GM23338 (cell line): ENCODE measurements at regions not wholly inside any gene's neighbourhood (a gene's known extent, or its start where the extent isn't known, plus 50 kb on each side); places are given as distances from the start of the nearest gene placed in this dataset.

Source experiments
- EZH2phosphoT487 ChIP-seq: fragments of 200-600 bp; sonication (generic); IDR thresholded peaks from one replicate; pipeline ENCODE4 v1.8.1; 2018; ENCODE audit warnings: antibody characterized with exemption; ENCODE audit not compliant: unreplicated experiment
- TF ChIP-seq, protein P1 (sequence below), 2 experiments: fragments of 200-600 bp in 1 of 2; sonication (generic) in 1 of 2; conservative IDR thresholded peaks; 2 replicates each; pipeline versions ENCODE4 v1.5.1 to v1.6.1; 2016 to 2017; ENCODE audit warnings: antibody characterized with exemption in 2 of 2, low read depth in 2 of 2, mild to moderate bottlenecking in 2 of 2, moderate library complexity in 1 of 2
- TF ChIP-seq, protein P2 (sequence below): IDR thresholded peaks from one replicate; pipeline ENCODE4 v1.6.1; 2018; ENCODE audit warnings: antibody characterized with exemption; ENCODE audit not compliant: unreplicated experiment

DNA sequence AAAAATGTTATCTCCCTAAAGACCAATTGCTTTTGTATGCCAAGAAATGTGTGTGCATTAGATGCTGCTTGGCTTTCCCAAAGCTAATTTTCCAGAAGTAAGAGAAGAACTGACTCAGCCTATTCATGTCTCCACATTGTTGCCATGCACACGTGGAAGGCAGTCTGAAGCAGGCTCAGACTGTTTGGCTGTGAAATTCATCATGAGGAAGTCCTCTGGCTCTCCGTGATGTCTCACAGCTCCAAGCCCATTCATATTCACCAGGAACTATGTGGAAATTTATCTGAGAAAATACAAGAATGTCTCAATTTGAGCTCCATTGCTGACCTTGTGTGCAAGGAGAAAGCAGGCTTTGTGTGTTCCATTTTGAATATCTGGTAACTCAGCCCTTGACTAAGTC, 1022.2 kb upstream of the GJE1 start:
- TF ChIP-seq, protein P1, sequence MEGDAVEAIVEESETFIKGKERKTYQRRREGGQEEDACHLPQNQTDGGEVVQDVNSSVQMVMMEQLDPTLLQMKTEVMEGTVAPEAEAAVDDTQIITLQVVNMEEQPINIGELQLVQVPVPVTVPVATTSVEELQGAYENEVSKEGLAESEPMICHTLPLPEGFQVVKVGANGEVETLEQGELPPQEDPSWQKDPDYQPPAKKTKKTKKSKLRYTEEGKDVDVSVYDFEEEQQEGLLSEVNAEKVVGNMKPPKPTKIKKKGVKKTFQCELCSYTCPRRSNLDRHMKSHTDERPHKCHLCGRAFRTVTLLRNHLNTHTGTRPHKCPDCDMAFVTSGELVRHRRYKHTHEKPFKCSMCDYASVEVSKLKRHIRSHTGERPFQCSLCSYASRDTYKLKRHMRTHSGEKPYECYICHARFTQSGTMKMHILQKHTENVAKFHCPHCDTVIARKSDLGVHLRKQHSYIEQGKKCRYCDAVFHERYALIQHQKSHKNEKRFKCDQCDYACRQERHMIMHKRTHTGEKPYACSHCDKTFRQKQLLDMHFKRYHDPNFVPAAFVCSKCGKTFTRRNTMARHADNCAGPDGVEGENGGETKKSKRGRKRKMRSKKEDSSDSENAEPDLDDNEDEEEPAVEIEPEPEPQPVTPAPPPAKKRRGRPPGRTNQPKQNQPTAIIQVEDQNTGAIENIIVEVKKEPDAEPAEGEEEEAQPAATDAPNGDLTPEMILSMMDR (conservative IDR thresholded peaks at IDR 0.05; ENCODE audit: low read depth in 2 of 2), result no peak
- TF ChIP-seq, protein P2, sequence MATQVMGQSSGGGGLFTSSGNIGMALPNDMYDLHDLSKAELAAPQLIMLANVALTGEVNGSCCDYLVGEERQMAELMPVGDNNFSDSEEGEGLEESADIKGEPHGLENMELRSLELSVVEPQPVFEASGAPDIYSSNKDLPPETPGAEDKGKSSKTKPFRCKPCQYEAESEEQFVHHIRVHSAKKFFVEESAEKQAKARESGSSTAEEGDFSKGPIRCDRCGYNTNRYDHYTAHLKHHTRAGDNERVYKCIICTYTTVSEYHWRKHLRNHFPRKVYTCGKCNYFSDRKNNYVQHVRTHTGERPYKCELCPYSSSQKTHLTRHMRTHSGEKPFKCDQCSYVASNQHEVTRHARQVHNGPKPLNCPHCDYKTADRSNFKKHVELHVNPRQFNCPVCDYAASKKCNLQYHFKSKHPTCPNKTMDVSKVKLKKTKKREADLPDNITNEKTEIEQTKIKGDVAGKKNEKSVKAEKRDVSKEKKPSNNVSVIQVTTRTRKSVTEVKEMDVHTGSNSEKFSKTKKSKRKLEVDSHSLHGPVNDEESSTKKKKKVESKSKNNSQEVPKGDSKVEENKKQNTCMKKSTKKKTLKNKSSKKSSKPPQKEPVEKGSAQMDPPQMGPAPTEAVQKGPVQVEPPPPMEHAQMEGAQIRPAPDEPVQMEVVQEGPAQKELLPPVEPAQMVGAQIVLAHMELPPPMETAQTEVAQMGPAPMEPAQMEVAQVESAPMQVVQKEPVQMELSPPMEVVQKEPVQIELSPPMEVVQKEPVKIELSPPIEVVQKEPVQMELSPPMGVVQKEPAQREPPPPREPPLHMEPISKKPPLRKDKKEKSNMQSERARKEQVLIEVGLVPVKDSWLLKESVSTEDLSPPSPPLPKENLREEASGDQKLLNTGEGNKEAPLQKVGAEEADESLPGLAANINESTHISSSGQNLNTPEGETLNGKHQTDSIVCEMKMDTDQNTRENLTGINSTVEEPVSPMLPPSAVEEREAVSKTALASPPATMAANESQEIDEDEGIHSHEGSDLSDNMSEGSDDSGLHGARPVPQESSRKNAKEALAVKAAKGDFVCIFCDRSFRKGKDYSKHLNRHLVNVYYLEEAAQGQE, result no peak
- no peak for TF ChIP-seq EZH2phosphoT487
